ENCODE measurements at regions not wholly inside any gene's neighbourhood (a gene's known extent, or its start where the extent isn't known, plus 50 kb on each side); places are given as distances from the start of the nearest gene placed in this dataset.

- no peak for TF ChIP-seq EZH2 (IDR thresholded peaks at IDR 0.05; ENCODE audit: borderline replicate concordance, low read length)
- no peak for TF ChIP-seq CTCF (IDR thresholded peaks at IDR 0.05; ENCODE audit: low read length)
Measured at GRCh38 chr10:3570855-3571266, 214.1 kb downstream of the KLF6 start.
